ENCODE measurements at regions not wholly inside any gene's neighbourhood (a gene's known extent, or its start where the extent isn't known, plus 50 kb on each side); places are given as distances from the start of the nearest gene placed in this dataset.

DNA sequence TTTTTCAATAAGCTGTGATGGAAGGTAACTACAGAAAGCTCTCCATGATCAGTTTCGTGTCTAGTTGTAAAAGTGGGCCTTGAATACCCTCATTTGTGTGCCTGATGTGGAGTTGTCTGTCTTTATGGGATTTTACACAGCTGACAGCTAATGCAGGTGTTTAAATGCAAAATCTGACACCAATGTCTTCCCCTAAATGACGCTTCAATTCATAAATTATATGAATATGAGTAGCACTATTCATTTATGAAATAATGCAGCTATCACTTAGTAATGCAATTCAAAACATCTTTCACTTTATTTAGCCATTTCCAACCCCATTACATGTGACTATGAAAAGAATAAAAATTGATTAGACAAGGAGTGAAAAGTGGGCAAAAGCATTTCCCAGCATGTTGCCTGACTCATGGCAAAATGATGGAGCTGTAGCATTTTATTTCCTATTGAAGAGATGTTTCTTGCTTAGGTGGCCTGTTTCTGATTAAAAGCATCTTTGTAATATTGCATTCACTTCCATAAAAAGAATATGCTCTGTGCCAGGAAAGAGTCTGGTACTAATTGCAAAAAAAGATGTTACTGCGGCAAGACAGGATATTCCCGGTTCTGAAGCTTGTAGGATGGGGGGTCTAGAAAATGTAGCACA is 116.7 kb upstream of the HAPLN1 start:
- no peaks in the 10 kb centered on the region for H3K27me3 ChIP-seq (replicated peaks; ENCODE audit: insufficient read depth, low read length)
- no peak overlapping the region for H3K9ac ChIP-seq (ENCODE audit: low read length)
- no peaks in the 10 kb centered on the region for H3K79me2 ChIP-seq (ENCODE audit: low read length)
- no peaks in the 10 kb centered on the region for H3K36me3 ChIP-seq (replicated peaks; ENCODE audit: insufficient read depth, low read length)
- no peaks in the 10 kb centered on the region for H3K9me3 ChIP-seq (replicated peaks; ENCODE audit: insufficient read depth, low read length)
- no peaks in the 10 kb centered on the region for H3K9me2 ChIP-seq (replicated peaks; ENCODE audit: insufficient read depth, low read length)
- no peaks in the 10 kb centered on the region for H4K20me1 ChIP-seq (ENCODE audit: insufficient read depth, low read length)
- H3K4me3 ChIP-seq (ENCODE audit: low read length) = no peak overlapping the region
- H3F3A ChIP-seq (ENCODE audit: insufficient read depth, low read length) = no peaks in the 10 kb centered on the region
- DNase-seq = no peak
- H3K4me1 ChIP-seq (ENCODE audit: low read length) = no peaks in the 10 kb centered on the region
- no peak overlapping the region for H3K27ac ChIP-seq (ENCODE audit: low read length)
- no peak overlapping the region for H3K4me2 ChIP-seq (ENCODE audit: low read depth, low read length)
- TF ChIP-seq EZH2 (optimal IDR thresholded peaks at IDR 0.05; ENCODE audit: low read depth, low read length) = no peak
- TF ChIP-seq, protein P1, sequence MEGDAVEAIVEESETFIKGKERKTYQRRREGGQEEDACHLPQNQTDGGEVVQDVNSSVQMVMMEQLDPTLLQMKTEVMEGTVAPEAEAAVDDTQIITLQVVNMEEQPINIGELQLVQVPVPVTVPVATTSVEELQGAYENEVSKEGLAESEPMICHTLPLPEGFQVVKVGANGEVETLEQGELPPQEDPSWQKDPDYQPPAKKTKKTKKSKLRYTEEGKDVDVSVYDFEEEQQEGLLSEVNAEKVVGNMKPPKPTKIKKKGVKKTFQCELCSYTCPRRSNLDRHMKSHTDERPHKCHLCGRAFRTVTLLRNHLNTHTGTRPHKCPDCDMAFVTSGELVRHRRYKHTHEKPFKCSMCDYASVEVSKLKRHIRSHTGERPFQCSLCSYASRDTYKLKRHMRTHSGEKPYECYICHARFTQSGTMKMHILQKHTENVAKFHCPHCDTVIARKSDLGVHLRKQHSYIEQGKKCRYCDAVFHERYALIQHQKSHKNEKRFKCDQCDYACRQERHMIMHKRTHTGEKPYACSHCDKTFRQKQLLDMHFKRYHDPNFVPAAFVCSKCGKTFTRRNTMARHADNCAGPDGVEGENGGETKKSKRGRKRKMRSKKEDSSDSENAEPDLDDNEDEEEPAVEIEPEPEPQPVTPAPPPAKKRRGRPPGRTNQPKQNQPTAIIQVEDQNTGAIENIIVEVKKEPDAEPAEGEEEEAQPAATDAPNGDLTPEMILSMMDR (IDR thresholded peaks at IDR 0.05; ENCODE audit: low read length) = no peak
- TF ChIP-seq EZH2phosphoT487 (IDR thresholded peaks at IDR 0.05; ENCODE audit: low read length) = no peak
- H2AFZ ChIP-seq (ENCODE audit: low read length) = no peak overlapping the region

DNA sequence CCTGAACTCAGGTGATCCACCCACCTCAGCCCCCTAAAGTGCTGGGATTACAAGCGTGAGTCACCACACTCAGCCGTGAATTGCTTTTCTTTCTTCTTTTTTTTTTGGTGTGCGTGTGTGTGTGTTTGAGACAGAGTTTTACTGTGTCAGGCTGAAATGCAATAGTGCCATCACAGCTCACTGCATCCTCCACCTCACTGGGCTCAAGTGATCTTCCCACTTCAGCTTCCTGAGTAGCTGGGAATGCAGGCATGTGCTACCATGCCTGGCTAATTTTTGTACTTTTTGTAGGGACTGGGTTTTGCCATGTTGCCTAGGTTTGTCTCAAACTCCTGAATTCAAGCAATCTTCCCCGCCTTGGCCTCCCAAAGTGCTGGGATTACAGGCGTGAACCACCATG is 113.7 kb upstream of the HAPLN1 start:
- H3K9ac ChIP-seq (ENCODE audit: low read length) = no peak overlapping the region
- H3K27ac ChIP-seq (ENCODE audit: low read length) = no peak overlapping the region
- no peak for DNase-seq
- H3K36me3 ChIP-seq (replicated peaks; ENCODE audit: insufficient read depth, low read length) = no peaks in the 10 kb centered on the region
- H3K4me1 ChIP-seq (ENCODE audit: low read length) = no peaks in the 10 kb centered on the region
- no peaks in the 10 kb centered on the region for H3F3A ChIP-seq (ENCODE audit: insufficient read depth, low read length)
- no peaks in the 10 kb centered on the region for H3K27me3 ChIP-seq (replicated peaks; ENCODE audit: insufficient read depth, low read length)
- H3K4me2 ChIP-seq (ENCODE audit: low read depth, low read length) = no peak overlapping the region
- no peak overlapping the region for H2AFZ ChIP-seq (ENCODE audit: low read length)
- H3K9me3 ChIP-seq (replicated peaks; ENCODE audit: insufficient read depth, low read length) = no peaks in the 10 kb centered on the region
- TF ChIP-seq EZH2phosphoT487 (IDR thresholded peaks at IDR 0.05; ENCODE audit: low read length) (no peak), EZH2 (optimal IDR thresholded peaks at IDR 0.05; ENCODE audit: low read depth, low read length) (no peak)
- TF ChIP-seq, protein P1 (IDR thresholded peaks at IDR 0.05; ENCODE audit: low read length) = no peak
- H3K79me2 ChIP-seq (ENCODE audit: low read length) = no peaks in the 10 kb centered on the region
- no peak overlapping the region for H3K4me3 ChIP-seq (ENCODE audit: low read length)
- no peaks in the 10 kb centered on the region for H3K9me2 ChIP-seq (replicated peaks; ENCODE audit: insufficient read depth, low read length)
- H4K20me1 ChIP-seq (ENCODE audit: insufficient read depth, low read length) = no peaks in the 10 kb centered on the region

DNA sequence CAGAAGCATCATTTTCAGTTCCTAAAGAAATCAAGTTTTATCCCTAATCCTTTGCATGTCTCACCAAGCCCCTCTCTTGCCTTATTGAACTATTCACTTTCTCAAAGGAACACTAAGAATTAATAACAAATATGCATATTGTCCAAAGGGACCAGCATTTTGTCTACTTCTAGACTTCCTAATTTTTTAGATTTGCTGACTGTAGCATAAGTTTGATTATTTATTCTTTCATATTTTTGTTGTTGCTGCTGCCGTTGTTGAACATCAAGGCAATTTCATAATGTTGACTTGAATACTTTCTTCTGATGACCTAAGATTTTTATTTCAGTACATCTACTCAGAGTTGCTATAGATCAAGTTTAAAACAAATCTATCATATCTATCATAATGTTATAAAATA is 111.2 kb upstream of the HAPLN1 start:
- Histone ChIP-seq H3K27ac (ENCODE audit: low read length) (no peak overlapping the region), H3K9ac (ENCODE audit: low read length) (no peak overlapping the region), H3K4me3 (ENCODE audit: low read length) (no peak overlapping the region), H2AFZ (ENCODE audit: low read length) (no peak overlapping the region), H3K4me2 (ENCODE audit: low read depth, low read length) (no peak overlapping the region), H3K9me3 (replicated peaks; ENCODE audit: insufficient read depth, low read length) (no peaks in the 10 kb centered on the region), H3K36me3 (replicated peaks; ENCODE audit: insufficient read depth, low read length) (no peaks in the 10 kb centered on the region), H3K79me2 (ENCODE audit: low read length) (no peaks in the 10 kb centered on the region), H4K20me1 (ENCODE audit: insufficient read depth, low read length) (no peaks in the 10 kb centered on the region), H3K4me1 (ENCODE audit: low read length) (no peaks in the 10 kb centered on the region), H3K27me3 (replicated peaks; ENCODE audit: insufficient read depth, low read length) (no peaks in the 10 kb centered on the region), H3F3A (ENCODE audit: insufficient read depth, low read length) (no peaks in the 10 kb centered on the region), H3K9me2 (replicated peaks; ENCODE audit: insufficient read depth, low read length) (no peaks in the 10 kb centered on the region)
- TF ChIP-seq EZH2 (optimal IDR thresholded peaks at IDR 0.05; ENCODE audit: low read depth, low read length) = no peak
- TF ChIP-seq, protein P1 (IDR thresholded peaks at IDR 0.05; ENCODE audit: low read length) = no peak
- TF ChIP-seq EZH2phosphoT487 (IDR thresholded peaks at IDR 0.05; ENCODE audit: low read length) = no peak
- DNase-seq = no peak
